K562 (cell line): ENCODE measurements at regions not wholly inside any gene's neighbourhood (a gene's known extent, or its start where the extent isn't known, plus 50 kb on each side); places are given as distances from the start of the nearest gene placed in this dataset.

Source experiments
- CREM ChIP-seq: IDR thresholded peaks from 2 replicates; pipeline ENCODE4 v1.6.1; 2014; ENCODE audit warnings: antibody characterized with exemption, low read depth
- CTCF ChIP-seq, 3 experiments: IDR thresholded peaks in 2 of 3; conservative IDR thresholded peaks in 1 of 3; 2 replicates each; pipeline ENCODE4 v1.5.1; 2011 to 2012; ENCODE audit warnings: low read length in 3 of 3, mild to moderate bottlenecking in 3 of 3, control low read depth in 2 of 3, improper control_type of control experiment in 1 of 3, inconsistent platforms in 1 of 3, low read depth in 1 of 3, mixed read lengths in 1 of 3, moderate library complexity in 1 of 3; ENCODE audit not compliant: insufficient read depth in 2 of 3
- FOS ChIP-seq: IDR thresholded peaks from 3 replicates; pipeline ENCODE4 v1.6.1; 2011; ENCODE audit not compliant: insufficient read length; ENCODE audit errors: extremely low read depth
- FOXM1 ChIP-seq, 2 experiments: fragments of 450-650 bp in 1 of 2; sonication (generic) in 1 of 2; formaldehyde crosslinking in 1 of 2; IDR thresholded peaks; 2 replicates each; pipeline versions ENCODE4 v1.6.1 to v1.9.0; 2017 to 2022; ENCODE audit warnings: low read depth in 2 of 2, mild to moderate bottlenecking in 2 of 2, missing genetic modification reagents in 1 of 2, moderate library complexity in 1 of 2
- HCFC1 ChIP-seq: IDR thresholded peaks from 2 replicates; pipeline ENCODE4 v1.6.1; 2012; ENCODE audit warnings: low read depth, low read length, improper control_type of control experiment
- NFIC ChIP-seq: fragments of 450-650 bp; IDR thresholded peaks from 2 replicates; pipeline ENCODE4 v1.6.1; 2017; ENCODE audit warnings: mild to moderate bottlenecking, inconsistent platforms
- ZNF217 ChIP-seq: sonication (generic); formaldehyde crosslinking; IDR thresholded peaks from 2 replicates; pipeline ENCODE4 v1.8.0; 2022; ENCODE audit warnings: mild to moderate bottlenecking, missing genetic modification reagents
- TF ChIP-seq, protein P1 (sequence below): fragments of 150-350 bp; conservative IDR thresholded peaks from 2 replicates; pipeline ENCODE4 v1.6.1; 2014; ENCODE audit warnings: low read length

DNA sequence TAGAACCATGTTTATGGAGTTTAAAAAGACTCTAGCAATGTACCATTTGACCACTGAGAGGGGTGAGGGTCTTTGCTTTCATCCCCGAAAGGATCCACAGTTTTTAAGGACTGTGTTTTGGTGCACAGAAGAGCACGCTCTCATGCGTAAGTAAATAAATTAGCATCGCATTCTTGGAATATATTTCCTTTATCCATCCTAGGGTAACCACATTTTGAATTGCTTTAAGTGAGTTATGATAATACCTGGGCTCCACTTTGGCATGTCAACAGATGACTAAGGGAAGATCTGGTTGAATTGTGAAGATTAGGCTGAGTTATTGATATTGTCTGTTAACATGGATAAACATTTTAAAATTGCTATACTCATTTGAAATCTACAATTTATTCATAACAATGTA, 89.4 kb upstream of the EDIL3 start:
- TF ChIP-seq CREM (no peak), ZNF217 (CRISPR knock-in tag) (no peak), NFIC (no peak), FOS (no peak), CTCF (IDR thresholded peaks at IDR 0.05 in 2 of 3, conservative IDR thresholded peaks at IDR 0.05 in 1 of 3; ENCODE audit: insufficient read depth in 2 of 3, low read depth in 1 of 3, low read length in 3 of 3) (no peak), FOXM1 (IDR thresholded peaks at IDR 0.05; ENCODE audit: low read depth) (no peak), FOXM1 (CRISPR knock-in tag; IDR thresholded peaks at IDR 0.05; ENCODE audit: low read depth) (no peak), HCFC1 (no peak)
- TF ChIP-seq, protein P1, sequence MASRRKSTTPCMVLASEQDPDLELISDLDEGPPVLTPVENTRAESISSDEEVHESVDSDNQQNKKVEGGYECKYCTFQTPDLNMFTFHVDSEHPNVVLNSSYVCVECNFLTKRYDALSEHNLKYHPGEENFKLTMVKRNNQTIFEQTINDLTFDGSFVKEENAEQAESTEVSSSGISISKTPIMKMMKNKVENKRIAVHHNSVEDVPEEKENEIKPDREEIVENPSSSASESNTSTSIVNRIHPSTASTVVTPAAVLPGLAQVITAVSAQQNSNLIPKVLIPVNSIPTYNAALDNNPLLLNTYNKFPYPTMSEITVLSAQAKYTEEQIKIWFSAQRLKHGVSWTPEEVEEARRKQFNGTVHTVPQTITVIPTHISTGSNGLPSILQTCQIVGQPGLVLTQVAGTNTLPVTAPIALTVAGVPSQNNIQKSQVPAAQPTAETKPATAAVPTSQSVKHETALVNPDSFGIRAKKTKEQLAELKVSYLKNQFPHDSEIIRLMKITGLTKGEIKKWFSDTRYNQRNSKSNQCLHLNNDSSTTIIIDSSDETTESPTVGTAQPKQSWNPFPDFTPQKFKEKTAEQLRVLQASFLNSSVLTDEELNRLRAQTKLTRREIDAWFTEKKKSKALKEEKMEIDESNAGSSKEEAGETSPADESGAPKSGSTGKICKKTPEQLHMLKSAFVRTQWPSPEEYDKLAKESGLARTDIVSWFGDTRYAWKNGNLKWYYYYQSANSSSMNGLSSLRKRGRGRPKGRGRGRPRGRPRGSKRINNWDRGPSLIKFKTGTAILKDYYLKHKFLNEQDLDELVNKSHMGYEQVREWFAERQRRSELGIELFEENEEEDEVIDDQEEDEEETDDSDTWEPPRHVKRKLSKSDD: no peak
